ENCODE measurements at regions not wholly inside any gene's neighbourhood (a gene's known extent, or its start where the extent isn't known, plus 50 kb on each side); places are given as distances from the start of the nearest gene placed in this dataset.

DNA sequence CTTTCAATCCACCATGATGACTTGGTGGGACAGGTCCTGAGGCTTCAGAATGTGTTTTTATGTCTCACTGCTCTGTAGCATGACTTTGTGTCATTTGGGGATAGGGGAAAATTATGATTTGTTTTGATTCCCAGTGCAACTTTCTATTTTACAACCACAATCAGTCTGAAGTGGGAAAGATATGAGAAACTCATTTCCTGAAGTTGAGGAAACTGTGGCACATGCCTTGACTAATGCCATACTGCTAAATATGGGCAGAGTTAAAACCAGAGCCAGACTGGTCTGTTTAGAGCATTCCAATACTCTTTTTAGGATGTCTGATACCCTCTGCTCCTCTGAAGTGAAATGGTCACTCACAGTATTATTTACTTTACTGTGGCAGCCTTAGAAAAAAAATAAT, 307.7 kb downstream of the ADRA2A start:
- Mint-ChIP-seq H3K4me3 (no peak overlapping the region), H3K9me3 (no peaks in the 10 kb centered on the region), H3K27me3 (ENCODE audit: low read depth) (peaks cover 18% of the 10 kb centered on the region)

DNA sequence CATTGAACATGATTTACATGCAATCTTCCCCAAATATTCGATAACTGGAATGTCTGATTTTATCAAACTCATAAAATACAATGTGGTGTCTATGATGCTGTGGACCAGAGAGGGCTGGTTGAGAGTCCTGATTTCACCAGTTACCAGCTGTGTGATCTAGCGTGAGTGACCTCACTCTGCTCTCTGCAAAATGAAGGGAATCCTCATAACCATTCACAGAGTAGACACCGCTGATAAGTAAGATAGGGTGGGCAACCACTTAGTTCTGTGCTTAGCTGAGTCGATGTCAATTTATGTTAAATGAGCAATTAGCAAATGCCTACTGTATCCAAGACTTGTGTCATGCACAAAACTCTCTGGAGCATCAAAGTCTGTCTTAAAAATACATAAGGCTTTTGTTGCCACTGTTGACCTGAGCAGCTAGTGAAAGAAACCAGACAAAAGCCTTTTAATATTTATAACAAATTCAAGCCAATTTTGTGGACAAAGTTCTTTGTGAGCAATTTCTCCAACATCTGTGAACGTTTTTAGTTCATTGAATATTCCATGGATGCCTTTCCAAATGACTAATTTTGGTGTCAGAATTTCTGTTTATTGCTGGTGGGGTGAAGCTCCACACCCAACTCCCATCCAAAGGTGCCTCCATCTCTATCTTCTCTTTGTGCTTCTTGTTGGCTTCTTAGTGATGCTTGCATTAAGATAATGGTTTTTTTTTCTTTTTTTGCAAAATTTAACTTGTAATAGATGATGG, 314.2 kb downstream of the ADRA2A start:
- Mint-ChIP-seq H3K4me1 (ENCODE audit: low read depth) (no peaks in the 10 kb centered on the region), H3K27me3 (ENCODE audit: low read depth) (peaks cover 13% of the 10 kb centered on the region), H3K4me3 (no peak overlapping the region), H3K27ac (no peak overlapping the region), H3K36me3 (ENCODE audit: low read depth) (no peaks in the 10 kb centered on the region), H3K9me3 (no peaks in the 10 kb centered on the region)
- CTCF ChIA-PET = interaction anchor here (0.6 kb wide), 1 partner anchor 164 kb away, joined by 4 read pairs; no protein-coding TSS in a partner anchor
- intact Hi-C loops (cut with micrococcal nuclease) = no loop called here
- DNase-seq = no peak

More for the DNA sequence above, 307.7 kb downstream of the ADRA2A start:
- no peak for DNase-seq
- intact Hi-C loops (cut with micrococcal nuclease) = no loop called here
- no peak overlapping the region for H3K27ac Mint-ChIP-seq
- CTCF ChIA-PET = no interaction called here
- no peaks in the 10 kb centered on the region for H3K4me1 Mint-ChIP-seq (ENCODE audit: low read depth)
- H3K36me3 Mint-ChIP-seq (ENCODE audit: low read depth) = no peaks in the 10 kb centered on the region

DNA sequence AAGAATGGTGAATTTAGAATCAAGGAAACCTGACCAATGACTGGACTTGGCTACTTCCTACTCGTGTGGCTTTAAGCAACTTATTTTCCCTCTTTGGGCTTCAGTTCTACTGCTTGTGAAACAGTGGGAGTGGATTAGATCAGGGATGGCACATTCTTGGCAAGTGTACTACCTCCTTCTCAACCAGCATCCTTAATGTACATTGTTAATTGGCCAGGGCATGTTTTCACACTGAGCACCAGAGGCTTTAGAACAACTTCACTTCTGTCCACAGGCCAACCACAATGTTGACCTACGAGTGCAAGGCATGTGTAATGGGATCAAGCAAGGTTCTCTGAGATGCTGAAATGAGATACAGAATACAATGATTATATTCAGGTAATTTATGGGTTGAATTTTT, 315.3 kb downstream of the ADRA2A start:
- Mint-ChIP-seq H3K9me3 (no peaks in the 10 kb centered on the region), H3K27me3 (ENCODE audit: low read depth) (peaks cover 11% of the 10 kb centered on the region), H3K27ac (no peak overlapping the region), H3K4me1 (ENCODE audit: low read depth) (no peaks in the 10 kb centered on the region), H3K4me3 (no peak overlapping the region), H3K36me3 (ENCODE audit: low read depth) (no peaks in the 10 kb centered on the region)
- CTCF ChIA-PET = no interaction called here
- intact Hi-C loops (cut with micrococcal nuclease) = no loop called here
- DNase-seq = no peak

DNA sequence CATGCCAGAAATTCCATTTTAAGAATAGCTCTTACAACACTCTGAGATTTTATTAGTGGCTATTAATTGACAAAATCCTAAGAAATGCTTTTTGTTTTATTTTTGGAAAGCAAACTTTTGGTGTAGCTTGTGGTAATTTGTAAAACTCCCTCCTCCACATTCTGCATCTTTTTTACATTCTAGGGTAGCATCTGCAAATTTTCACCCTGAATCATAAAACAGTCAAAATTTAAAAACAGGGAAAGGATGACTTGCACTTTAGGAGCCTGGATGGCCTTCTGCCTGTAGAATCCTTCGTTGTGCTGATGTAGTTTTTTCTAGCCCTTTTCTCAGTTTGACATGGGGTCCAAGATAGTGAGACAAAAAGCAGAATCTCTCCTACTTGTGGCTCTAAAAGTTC, 316.1 kb downstream of the ADRA2A start:
- CTCF ChIA-PET = no interaction called here

DNA sequence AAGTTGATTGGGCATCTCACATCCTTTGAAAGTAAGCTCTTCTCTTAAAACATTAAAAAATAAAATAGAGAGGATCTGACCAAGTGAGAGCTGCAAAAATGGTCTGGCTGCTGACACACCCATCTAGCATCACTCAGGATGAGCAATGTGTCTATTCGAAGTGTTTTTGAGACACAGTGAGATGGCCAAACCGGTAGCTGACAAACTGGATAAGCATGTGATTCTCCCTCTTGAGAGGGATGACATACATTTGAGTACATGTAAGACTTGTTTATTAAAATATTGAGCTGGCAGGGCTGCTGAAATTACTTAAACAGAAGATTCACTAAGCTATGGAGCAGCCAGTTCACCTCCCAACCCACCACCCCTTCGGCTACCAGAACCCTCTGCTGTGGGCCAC, 333.9 kb downstream of the ADRA2A start:
- CTCF ChIA-PET = no interaction called here

More for the DNA sequence above, 316.1 kb downstream of the ADRA2A start:
- intact Hi-C loops (cut with micrococcal nuclease) = no loop called here
- no peak for DNase-seq
- Mint-ChIP-seq H3K27ac (no peak overlapping the region), H3K9me3 (no peaks in the 10 kb centered on the region), H3K36me3 (ENCODE audit: low read depth) (no peaks in the 10 kb centered on the region), H3K4me1 (ENCODE audit: low read depth) (no peaks in the 10 kb centered on the region), H3K27me3 (ENCODE audit: low read depth) (peaks cover 7% of the 10 kb centered on the region), H3K4me3 (no peak overlapping the region)

DNA sequence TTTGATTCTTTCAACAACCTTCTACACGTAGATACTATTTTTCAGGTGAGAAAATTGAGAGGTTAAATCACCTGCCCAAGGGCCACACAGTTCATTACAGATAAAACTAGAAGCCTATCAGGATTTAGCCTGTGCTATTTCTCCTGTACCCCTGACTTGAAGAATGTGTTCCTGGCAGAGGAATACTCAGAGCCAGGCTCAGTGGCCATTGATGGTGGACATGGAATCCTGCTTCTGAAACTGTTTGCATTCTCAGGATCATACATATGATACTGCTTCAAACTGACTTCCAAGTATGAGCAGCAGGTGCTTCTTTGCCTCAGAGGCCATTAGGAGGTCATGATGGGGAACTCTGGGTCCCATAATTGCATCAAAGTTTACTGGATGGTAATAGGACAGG, 348.6 kb downstream of the ADRA2A start:
- CTCF ChIA-PET = no interaction called here
- intact Hi-C loops (cut with micrococcal nuclease) = no loop called here
- H3K4me1 Mint-ChIP-seq (ENCODE audit: low read depth) = no peaks in the 10 kb centered on the region

More for the DNA sequence above, 333.9 kb downstream of the ADRA2A start:
- no peaks in the 10 kb centered on the region for H3K36me3 Mint-ChIP-seq (ENCODE audit: low read depth)
- H3K27ac Mint-ChIP-seq = no peak overlapping the region
- no peak for DNase-seq
- H3K4me3 Mint-ChIP-seq = no peak overlapping the region
- no peaks in the 10 kb centered on the region for H3K4me1 Mint-ChIP-seq (ENCODE audit: low read depth)
- no peaks in the 10 kb centered on the region for H3K9me3 Mint-ChIP-seq
- H3K27me3 Mint-ChIP-seq (ENCODE audit: low read depth) = peaks cover 3% of the 10 kb centered on the region
- intact Hi-C loops (cut with micrococcal nuclease) = no loop called here

DNA sequence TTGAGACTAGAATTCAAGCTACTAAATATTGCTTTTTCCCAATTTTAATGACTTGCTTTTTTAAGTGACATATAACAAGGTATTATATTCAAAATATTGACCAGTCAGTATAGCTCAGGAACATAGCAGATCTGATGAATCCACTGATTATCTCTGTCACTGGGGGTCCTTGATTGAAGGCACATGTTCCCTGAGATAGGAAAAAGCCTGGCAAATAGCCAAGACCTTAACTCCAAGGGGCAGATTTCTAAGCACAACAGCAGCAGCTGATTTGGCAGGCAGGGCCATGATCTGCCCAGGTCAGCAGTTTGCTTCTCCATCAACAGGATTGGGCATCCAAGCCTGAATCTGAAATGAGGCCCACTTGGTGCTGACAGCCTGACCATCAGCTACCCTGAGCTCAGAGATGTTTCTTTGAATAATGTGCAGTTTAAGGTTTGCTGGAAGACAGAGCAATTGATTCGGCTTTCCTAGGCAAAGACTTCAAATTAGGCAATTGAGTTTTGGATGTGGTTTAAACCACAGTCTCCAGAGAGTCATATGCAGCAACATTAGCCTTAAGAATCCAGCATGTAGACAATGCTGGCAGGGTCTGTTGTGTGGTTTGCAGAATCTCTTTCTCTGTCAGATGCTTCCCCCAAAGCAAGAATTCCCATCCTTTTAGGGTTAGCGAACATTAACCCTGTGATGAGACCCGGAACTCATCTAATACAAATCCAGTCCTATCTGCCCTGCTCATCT, 352.6 kb downstream of the ADRA2A start:
- CTCF ChIA-PET = no interaction called here
- Mint-ChIP-seq H3K27ac (no peak overlapping the region), H3K36me3 (ENCODE audit: low read depth) (no peaks in the 10 kb centered on the region), H3K9me3 (no peaks in the 10 kb centered on the region), H3K4me3 (no peak overlapping the region), H3K4me1 (ENCODE audit: low read depth) (no peaks in the 10 kb centered on the region), H3K27me3 (ENCODE audit: low read depth) (peaks cover 2% of the 10 kb centered on the region)
- no peak for DNase-seq
- intact Hi-C loops (cut with micrococcal nuclease) = no loop called here

More for the DNA sequence above, 348.6 kb downstream of the ADRA2A start:
- H3K36me3 Mint-ChIP-seq (ENCODE audit: low read depth) = no peaks in the 10 kb centered on the region
- DNase-seq = no peak
- H3K9me3 Mint-ChIP-seq = no peaks in the 10 kb centered on the region
- no peak overlapping the region for H3K4me3 Mint-ChIP-seq
- no peak overlapping the region for H3K27ac Mint-ChIP-seq
- peaks cover 4% of the 10 kb centered on the region for H3K27me3 Mint-ChIP-seq (ENCODE audit: low read depth)

DNA sequence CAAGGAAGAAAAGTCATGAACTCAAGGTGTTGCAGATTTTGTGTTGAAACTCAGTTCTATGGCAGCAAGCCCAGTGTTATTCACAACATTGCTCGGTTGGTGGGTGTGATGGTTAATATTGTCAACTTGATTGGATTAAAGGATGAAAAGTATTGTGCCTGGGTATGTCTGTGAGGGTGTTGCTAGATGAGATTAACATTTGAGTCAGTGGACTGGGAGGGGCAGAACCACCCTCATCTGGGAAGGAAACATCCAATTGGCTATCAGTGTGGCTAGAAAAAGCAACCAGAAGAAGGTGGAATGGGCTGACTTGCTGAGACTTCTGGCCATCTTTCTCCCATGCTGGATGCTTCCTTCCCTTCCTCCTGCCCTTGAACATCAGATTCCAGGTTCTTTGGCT, 353.2 kb downstream of the ADRA2A start:
- Mint-ChIP-seq H3K9me3 (no peaks in the 10 kb centered on the region), H3K4me1 (ENCODE audit: low read depth) (no peaks in the 10 kb centered on the region), H3K4me3 (no peak overlapping the region), H3K36me3 (ENCODE audit: low read depth) (no peaks in the 10 kb centered on the region), H3K27ac (no peak overlapping the region), H3K27me3 (ENCODE audit: low read depth) (peaks cover 2% of the 10 kb centered on the region)
- no peak for DNase-seq
- CTCF ChIA-PET = no interaction called here
- intact Hi-C loops (cut with micrococcal nuclease) = no loop called here

DNA sequence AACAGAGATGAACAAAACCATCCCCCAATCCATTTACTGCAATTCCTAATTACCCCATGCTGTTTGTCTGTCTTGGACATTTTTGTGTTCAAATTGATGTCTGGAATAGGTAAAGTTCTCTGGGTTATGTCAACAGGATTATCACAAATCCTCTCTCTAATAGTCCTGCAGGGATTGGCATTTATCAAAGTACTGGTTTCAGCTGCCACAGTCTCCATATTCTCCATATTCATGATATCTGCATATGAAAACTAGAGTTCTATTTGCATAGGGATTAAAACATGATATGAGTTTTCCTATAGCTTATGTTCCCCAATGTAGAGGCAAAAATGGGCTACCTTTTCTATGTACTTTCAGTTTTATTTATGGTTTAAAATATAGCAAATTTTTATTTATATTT, 355.8 kb downstream of the ADRA2A start:
- no peak overlapping the region for H3K27ac Mint-ChIP-seq
- intact Hi-C loops (cut with micrococcal nuclease) = no loop called here
- H3K9me3 Mint-ChIP-seq = no peaks in the 10 kb centered on the region
- H3K4me3 Mint-ChIP-seq = no peak overlapping the region
- H3K27me3 Mint-ChIP-seq (ENCODE audit: low read depth) = no peaks in the 10 kb centered on the region
- CTCF ChIA-PET = no interaction called here
- no peaks in the 10 kb centered on the region for H3K4me1 Mint-ChIP-seq (ENCODE audit: low read depth)
- no peak for DNase-seq
- H3K36me3 Mint-ChIP-seq (ENCODE audit: low read depth) = no peaks in the 10 kb centered on the region

DNA sequence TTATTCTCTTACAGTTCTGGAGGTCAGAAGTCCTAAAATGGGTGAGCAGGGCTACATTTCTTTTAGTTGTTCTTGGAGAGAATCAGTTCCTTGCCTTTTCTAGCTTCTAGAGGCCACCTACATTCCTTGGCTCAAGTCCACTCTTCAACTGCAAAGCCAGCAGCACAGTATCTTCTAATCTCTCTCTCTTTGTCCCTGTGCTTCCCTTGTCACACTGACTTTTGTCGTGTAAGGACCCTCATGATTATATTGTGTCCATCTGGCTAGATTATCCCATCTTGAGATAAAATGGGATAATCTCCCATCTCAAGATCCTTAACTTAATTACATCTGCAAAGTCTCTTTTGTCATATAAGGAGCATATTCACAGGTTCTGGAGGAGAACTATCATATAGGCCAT, 359.0 kb downstream of the ADRA2A start:
- no peak for DNase-seq
- H3K36me3 Mint-ChIP-seq (ENCODE audit: low read depth) = no peaks in the 10 kb centered on the region
- intact Hi-C loops (cut with micrococcal nuclease) = no loop called here
- H3K4me1 Mint-ChIP-seq (ENCODE audit: low read depth) = no peaks in the 10 kb centered on the region
- H3K27ac Mint-ChIP-seq = no peak overlapping the region
- CTCF ChIA-PET = no interaction called here
- peaks cover 3% of the 10 kb centered on the region for H3K27me3 Mint-ChIP-seq (ENCODE audit: low read depth)
- H3K9me3 Mint-ChIP-seq = peaks cover 1% of the 10 kb centered on the region
- no peak overlapping the region for H3K4me3 Mint-ChIP-seq

DNA sequence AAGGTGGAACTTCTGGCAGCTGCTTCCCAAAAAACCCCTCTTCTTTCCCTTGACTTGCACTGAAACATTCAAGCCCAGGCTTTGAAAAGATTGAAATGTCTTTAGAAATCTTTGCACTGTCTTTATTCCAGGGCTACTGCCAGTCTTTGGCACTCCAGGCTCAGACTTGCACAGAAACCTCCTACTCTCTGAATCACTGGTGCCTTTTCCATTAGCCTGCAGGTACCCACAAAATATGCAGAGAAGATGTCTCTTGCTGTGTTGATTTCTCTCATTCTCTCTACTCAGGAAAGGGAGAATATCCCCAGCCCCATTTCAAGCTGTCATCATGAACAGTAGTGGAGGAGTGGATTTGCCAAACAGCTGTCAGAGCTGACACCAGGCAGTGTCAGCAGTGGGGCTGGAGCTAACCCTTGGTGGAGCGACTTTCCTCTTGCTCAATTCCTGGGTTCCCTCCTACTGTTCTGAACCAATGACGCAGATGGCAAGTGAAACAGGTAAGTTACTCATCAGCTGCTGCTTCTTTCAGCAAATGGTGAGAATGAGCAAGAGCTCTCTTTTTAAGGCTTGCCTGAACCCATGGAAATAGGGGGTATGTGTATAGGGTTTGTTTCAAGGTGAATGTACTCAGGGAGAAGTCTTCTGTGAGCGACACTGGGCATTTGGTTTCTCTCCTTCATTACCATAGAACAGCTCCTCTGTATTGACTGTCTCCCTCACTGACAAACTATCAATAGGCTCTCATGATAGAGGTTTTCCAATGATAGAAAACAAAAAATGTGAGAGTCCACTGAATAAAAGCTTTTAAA, 362.4 kb downstream of the ADRA2A start:
- peaks cover 1% of the 10 kb centered on the region for H3K9me3 Mint-ChIP-seq
- no peak overlapping the region for H3K27ac Mint-ChIP-seq
- CTCF ChIA-PET = interaction anchor here (0.6 kb wide), 1 partner anchor 611 kb away, joined by 3 read pairs; no protein-coding TSS in a partner anchor
- intact Hi-C loops (cut with micrococcal nuclease) = no loop called here
- H3K27me3 Mint-ChIP-seq (ENCODE audit: low read depth) = peaks cover 15% of the 10 kb centered on the region
- H3K36me3 Mint-ChIP-seq (ENCODE audit: low read depth) = no peaks in the 10 kb centered on the region
- no peaks in the 10 kb centered on the region for H3K4me1 Mint-ChIP-seq (ENCODE audit: low read depth)
- DNase-seq = no peak
- H3K4me3 Mint-ChIP-seq = no peak overlapping the region

DNA sequence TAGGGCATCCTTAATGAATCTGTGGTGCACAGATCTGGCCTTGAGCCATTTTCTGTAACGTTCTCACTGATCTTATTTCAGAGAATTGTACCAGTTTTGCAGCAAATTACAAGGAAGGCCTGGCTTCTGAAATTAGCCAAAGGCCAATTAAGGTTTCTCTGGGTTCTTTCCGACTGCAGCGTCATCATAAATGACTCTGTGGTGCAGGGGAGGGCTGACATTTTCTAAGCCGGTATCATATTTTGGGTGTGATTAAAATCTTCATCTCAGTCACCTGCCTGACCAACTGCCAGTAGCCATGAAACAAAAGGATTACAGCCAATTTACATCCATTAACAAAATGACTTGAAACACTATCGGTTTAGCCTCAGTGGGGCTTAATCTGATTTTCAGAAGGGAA, 363.7 kb downstream of the ADRA2A start:
- DNase-seq = no peak
- no peaks in the 10 kb centered on the region for H3K36me3 Mint-ChIP-seq (ENCODE audit: low read depth)
- peaks cover 1% of the 10 kb centered on the region for H3K9me3 Mint-ChIP-seq
- intact Hi-C loops (cut with micrococcal nuclease) = no loop called here
- no peak overlapping the region for H3K4me3 Mint-ChIP-seq
- CTCF ChIA-PET = no interaction called here
- no peak overlapping the region for H3K27ac Mint-ChIP-seq
- no peaks in the 10 kb centered on the region for H3K4me1 Mint-ChIP-seq (ENCODE audit: low read depth)
- peaks cover 15% of the 10 kb centered on the region for H3K27me3 Mint-ChIP-seq (ENCODE audit: low read depth)

Data from activated naive CD4-positive, alpha-beta T cell treated with anti-CD3 and anti-CD28 coated beads for 36 hours (primary cell).